Mucosa of descending colon (tissue), 3 donors: ENCODE measurements at regions not wholly inside any gene's neighbourhood (a gene's known extent, or its start where the extent isn't known, plus 50 kb on each side); places are given as distances from the start of the nearest gene placed in this dataset.

Source experiments
- ATAC-seq: fragments of 200-7000 bp; cut with Tn5 transposase; one replicate; pipeline ENCODE4 v1.9.1; 2020; ENCODE audit warnings: mild to moderate bottlenecking, moderate library complexity
- DNase-seq, 3 donors: peaks; one replicate each; pipeline ENCODE4 v3.0.0-alpha.2; 2020
- H3K36me3 ChIP-seq: fragments of 200-600 bp; one replicate; pipeline ENCODE4 v1.8.0; 2021; ENCODE audit warnings: low read depth, mild to moderate bottlenecking
- H3K4me1 ChIP-seq: fragments of 200-600 bp; one replicate; pipeline ENCODE4 v1.8.0; 2021; ENCODE audit warnings: low read depth, mild to moderate bottlenecking
- H3K4me3 ChIP-seq: fragments of 200-600 bp; one replicate; pipeline ENCODE4 v1.8.0; 2021; ENCODE audit warnings: mild to moderate bottlenecking
- H3K9me3 ChIP-seq: fragments of 200-600 bp; one replicate; pipeline ENCODE4 v1.8.0; 2021; ENCODE audit warnings: mild to moderate bottlenecking
- CTCF ChIP-seq: fragments of 200-600 bp; IDR thresholded peaks from one replicate; pipeline ENCODE4 v1.8.0; 2022; ENCODE audit warnings: antibody characterized with exemption, mild to moderate bottlenecking
- intact Hi-C, 2 donors: fragments of 100-400 bp; cut with DNase I in 1 of 2; cut with micrococcal nuclease in 1 of 2; formaldehyde crosslinking; loops; one replicate each; pipeline versions ENCODE4 v1.11.0 to v1.11.1; 2022; cut with DNase I, micrococcal nuclease
- donor health status: DM: no; HTN: no; CAD: no; lungs with moderate emphysema.
- donor health status: DM: no; HTN: no; CAD: no.
- donor health status: DM: no; HTN: yes; CAD: no.

GRCh38 chr14:54332490-54332889 is 64.3 kb upstream of the CDKN3 start:
- H3K36me3 ChIP-seq, result no peaks in the 10 kb centered on the region
- intact Hi-C loops, result loop anchor here in 1 of 2 donors (10.0 kb wide), 1 partner anchor 288 kb away; no protein-coding TSS in a partner anchor
- no peaks in the 10 kb centered on the region for H3K9me3 ChIP-seq
- no peak for TF ChIP-seq CTCF
- DNase-seq, result no peak
- ATAC-seq, result no peak
- no peak overlapping the region for H3K4me3 ChIP-seq
- no peaks in the 10 kb centered on the region for H3K4me1 ChIP-seq

- ATAC-seq (peak; percentile 88), DNase-seq (no peak)
- no peak for TF ChIP-seq CTCF
- H3K36me3 ChIP-seq, result no peaks in the 10 kb centered on the region
- no peak overlapping the region for H3K4me3 ChIP-seq
- no peaks in the 10 kb centered on the region for H3K4me1 ChIP-seq
- H3K9me3 ChIP-seq, result no peaks in the 10 kb centered on the region
- intact Hi-C loops, result loop anchor here in 1 of 2 donors (10.0 kb wide), 1 partner anchor 289 kb away; no protein-coding TSS in a partner anchor
Observed at GRCh38 chr14:54333511-54333910, 63.3 kb upstream of the CDKN3 start.

- DNase-seq, result no peak
- no peaks in the 10 kb centered on the region for H3K9me3 ChIP-seq
- no peak for ATAC-seq
- H3K4me3 ChIP-seq, result no peak overlapping the region
- TF ChIP-seq CTCF, result no peak
- intact Hi-C loops, result loop anchor here in 1 of 2 donors (10.0 kb wide), 1 partner anchor 291 kb away; no protein-coding TSS in a partner anchor
- no peaks in the 10 kb centered on the region for H3K36me3 ChIP-seq
- no peaks in the 10 kb centered on the region for H3K4me1 ChIP-seq
Observed at GRCh38 chr14:54335569-54336155, 61.1 kb upstream of the CDKN3 start.

GRCh38 chr14:54337314-54337713 is 59.5 kb upstream of the CDKN3 start:
- no peak for TF ChIP-seq CTCF
- intact Hi-C loops, result loop anchor here in 1 of 2 donors (10.0 kb wide), 1 partner anchor 293 kb away; no protein-coding TSS in a partner anchor
- Histone ChIP-seq H3K4me3 (no peak overlapping the region), H3K4me1 (no peaks in the 10 kb centered on the region), H3K36me3 (no peaks in the 10 kb centered on the region), H3K9me3 (no peaks in the 10 kb centered on the region)
- no peak for DNase-seq
- no peak for ATAC-seq

GRCh38 chr14:54338696-54339317 is 58.0 kb upstream of the CDKN3 start:
- peak; percentile 56 for ATAC-seq

More at GRCh38 chr14:54338696-54339317, 58.0 kb upstream of the CDKN3 start:
- Histone ChIP-seq H3K36me3 (no peaks in the 10 kb centered on the region), H3K9me3 (no peaks in the 10 kb centered on the region), H3K4me3 (no peak overlapping the region), H3K4me1 (peaks cover under 1% of the 10 kb centered on the region)
- TF ChIP-seq CTCF, result no peak
- intact Hi-C loops, result loop anchor here in 1 of 2 donors (10.0 kb wide), 1 partner anchor 294 kb away; no protein-coding TSS in a partner anchor
- DNase-seq, result peak in 1 of 3 donors; percentile 28
